Upper lobe of right lung (tissue), 1 donor: ENCODE measurements at regions not wholly inside any gene's neighbourhood (a gene's known extent, or its start where the extent isn't known, plus 50 kb on each side); places are given as distances from the start of the nearest gene placed in this dataset.

Source experiments
- ATAC-seq: fragments of 200-7000 bp; cut with Tn5 transposase; one replicate; pipeline ENCODE4 v1.9.1; 2020; ENCODE audit warnings: mild to moderate bottlenecking, moderate library complexity
- DNase-seq: peaks from one replicate; pipeline ENCODE4 v3.0.0-alpha.2; 2020
- H3K27ac ChIP-seq: fragments of 200-600 bp; one replicate; pipeline ENCODE4 v1.8.0; 2022
- H3K27me3 ChIP-seq: fragments of 200-600 bp; one replicate; pipeline ENCODE4 v1.8.0; 2022; ENCODE audit warnings: mild to moderate bottlenecking
- H3K36me3 ChIP-seq: fragments of 200-600 bp; one replicate; pipeline ENCODE4 v1.8.0; 2022
- H3K4me1 ChIP-seq: fragments of 200-600 bp; one replicate; pipeline ENCODE4 v1.8.0; 2022
- H3K4me3 ChIP-seq: fragments of 200-600 bp; one replicate; pipeline ENCODE4 v1.8.0; 2022; ENCODE audit warnings: mild to moderate bottlenecking
- H3K9me3 ChIP-seq: fragments of 200-600 bp; one replicate; pipeline ENCODE4 v1.8.0; 2022
- intact Hi-C: fragments of 100-400 bp; cut with DNase I; formaldehyde crosslinking; loops from one replicate; pipeline ENCODE4 v1.11.0; 2022
- TF ChIP-seq, protein P1 (sequence below): fragments of 200-600 bp; IDR thresholded peaks from one replicate; pipeline ENCODE4 v1.8.0; 2022; ENCODE audit warnings: antibody characterized with exemption
- donor health status: DM: no; HTN: yes; CAD: no; lungs with severe emphysema.

- TF ChIP-seq, protein P1, sequence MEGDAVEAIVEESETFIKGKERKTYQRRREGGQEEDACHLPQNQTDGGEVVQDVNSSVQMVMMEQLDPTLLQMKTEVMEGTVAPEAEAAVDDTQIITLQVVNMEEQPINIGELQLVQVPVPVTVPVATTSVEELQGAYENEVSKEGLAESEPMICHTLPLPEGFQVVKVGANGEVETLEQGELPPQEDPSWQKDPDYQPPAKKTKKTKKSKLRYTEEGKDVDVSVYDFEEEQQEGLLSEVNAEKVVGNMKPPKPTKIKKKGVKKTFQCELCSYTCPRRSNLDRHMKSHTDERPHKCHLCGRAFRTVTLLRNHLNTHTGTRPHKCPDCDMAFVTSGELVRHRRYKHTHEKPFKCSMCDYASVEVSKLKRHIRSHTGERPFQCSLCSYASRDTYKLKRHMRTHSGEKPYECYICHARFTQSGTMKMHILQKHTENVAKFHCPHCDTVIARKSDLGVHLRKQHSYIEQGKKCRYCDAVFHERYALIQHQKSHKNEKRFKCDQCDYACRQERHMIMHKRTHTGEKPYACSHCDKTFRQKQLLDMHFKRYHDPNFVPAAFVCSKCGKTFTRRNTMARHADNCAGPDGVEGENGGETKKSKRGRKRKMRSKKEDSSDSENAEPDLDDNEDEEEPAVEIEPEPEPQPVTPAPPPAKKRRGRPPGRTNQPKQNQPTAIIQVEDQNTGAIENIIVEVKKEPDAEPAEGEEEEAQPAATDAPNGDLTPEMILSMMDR, result no peak
- peak; percentile 95 for ATAC-seq
- no peaks in the 10 kb centered on the region for H3K9me3 ChIP-seq
- peaks cover 3% of the 10 kb centered on the region for H3K27me3 ChIP-seq
- DNase-seq, result no peak
- H3K27ac ChIP-seq, result no peak overlapping the region
- H3K4me3 ChIP-seq, result no peak overlapping the region
- intact Hi-C loops, result no loop called here
- no peaks in the 10 kb centered on the region for H3K36me3 ChIP-seq
- H3K4me1 ChIP-seq, result no peaks in the 10 kb centered on the region
Observed at GRCh38 chr22:48198489-48199459, 1436.3 kb downstream of the TBC1D22A start.

DNA sequence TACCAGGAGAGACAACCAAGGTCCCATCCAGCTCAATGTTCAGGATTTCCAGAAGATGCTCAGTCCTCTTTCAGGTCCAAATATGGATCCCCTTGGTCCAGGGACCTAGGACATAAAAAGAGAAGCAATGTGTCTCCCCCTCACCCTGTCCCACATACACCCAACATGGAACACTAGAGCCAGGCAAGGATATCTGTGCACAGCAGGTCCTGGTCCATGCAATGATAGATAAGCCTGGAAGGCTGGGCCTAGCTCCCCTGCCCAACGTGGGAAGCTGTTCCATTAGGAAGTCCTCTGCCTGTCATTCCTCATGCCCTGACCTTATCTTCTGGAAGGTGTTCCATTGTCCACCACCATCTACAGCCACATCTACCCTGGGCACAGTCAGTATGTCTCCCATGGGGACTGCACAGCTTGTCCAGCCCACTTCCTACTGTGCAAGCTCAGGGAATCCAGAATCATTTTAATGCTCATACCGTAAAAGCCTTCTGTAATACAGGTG, 1434.8 kb downstream of the TBC1D22A start:
- intact Hi-C loops, result no loop called here
- Histone ChIP-seq H3K27me3 (peaks cover 1% of the 10 kb centered on the region), H3K9me3 (no peaks in the 10 kb centered on the region), H3K27ac (no peak overlapping the region), H3K4me1 (no peaks in the 10 kb centered on the region), H3K4me3 (no peak overlapping the region), H3K36me3 (no peaks in the 10 kb centered on the region)
- ATAC-seq, result no peak
- DNase-seq, result no peak
- TF ChIP-seq, protein P1, result no peak

- no peak overlapping the region for H3K4me3 ChIP-seq
- no peaks in the 10 kb centered on the region for H3K36me3 ChIP-seq
- no peak overlapping the region for H3K27ac ChIP-seq
- intact Hi-C loops, result no loop called here
- H3K9me3 ChIP-seq, result no peaks in the 10 kb centered on the region
- DNase-seq, result peak; percentile 11
- TF ChIP-seq, protein P1, result no peak
- H3K4me1 ChIP-seq, result no peaks in the 10 kb centered on the region
- H3K27me3 ChIP-seq, result no peaks in the 10 kb centered on the region
- peak; percentile 36 for ATAC-seq
Observed at GRCh38 chr22:48192920-48193319, 1430.5 kb downstream of the TBC1D22A start.

DNA sequence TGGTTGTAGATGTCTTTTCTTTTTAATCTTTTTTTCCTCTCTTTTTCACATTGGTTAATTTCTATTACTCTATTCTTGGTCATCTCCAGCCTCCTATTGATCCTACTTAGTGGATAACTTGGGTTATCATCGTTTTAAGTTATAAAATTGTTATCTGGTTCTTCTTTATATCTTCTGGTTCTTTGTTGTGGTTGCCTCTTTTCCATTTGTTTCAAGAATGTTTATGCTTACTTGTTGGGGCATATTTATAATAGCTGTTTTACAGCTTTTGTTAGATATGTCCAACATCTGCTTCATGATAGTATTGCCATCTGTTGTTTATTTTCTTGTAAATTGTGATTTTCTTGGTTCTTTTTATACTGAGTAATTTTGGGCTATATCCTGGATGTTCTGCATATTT, 1429.6 kb downstream of the TBC1D22A start:
- H3K36me3 ChIP-seq, result no peaks in the 10 kb centered on the region
- intact Hi-C loops, result no loop called here
- no peak overlapping the region for H3K4me3 ChIP-seq
- H3K27ac ChIP-seq, result no peak overlapping the region
- no peaks in the 10 kb centered on the region for H3K9me3 ChIP-seq
- TF ChIP-seq, protein P1, result no peak
- no peaks in the 10 kb centered on the region for H3K27me3 ChIP-seq
- DNase-seq (no peak), ATAC-seq (no peak)
- H3K4me1 ChIP-seq, result no peaks in the 10 kb centered on the region

DNA sequence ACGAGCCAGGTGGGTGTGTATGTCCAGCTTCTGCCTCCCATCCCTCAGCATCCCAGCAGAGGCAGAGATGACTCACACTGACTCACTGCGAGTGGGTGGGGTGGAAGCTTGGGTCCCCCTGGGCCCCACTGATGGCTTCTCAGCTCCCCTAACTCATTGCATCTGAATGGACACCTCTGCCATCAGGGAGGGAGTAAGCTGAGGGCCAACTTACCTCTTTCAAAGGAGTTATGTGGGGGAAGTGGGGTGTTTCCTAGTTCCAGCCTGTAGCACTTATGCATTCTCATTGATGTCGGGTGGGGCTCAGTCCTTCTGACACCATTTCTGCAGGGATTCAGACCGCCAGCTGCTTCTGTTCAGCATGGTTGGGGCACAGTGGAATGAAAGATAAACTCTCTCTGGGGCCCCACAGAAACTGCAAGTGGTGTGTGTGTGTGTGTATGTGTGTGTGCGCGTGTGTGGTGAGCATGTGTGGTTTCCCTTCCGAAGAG, 1425.8 kb downstream of the TBC1D22A start:
- no peak overlapping the region for H3K4me3 ChIP-seq
- H3K4me1 ChIP-seq, result no peaks in the 10 kb centered on the region
- H3K36me3 ChIP-seq, result no peaks in the 10 kb centered on the region
- no peaks in the 10 kb centered on the region for H3K27me3 ChIP-seq
- ATAC-seq (no peak), DNase-seq (no peak)
- H3K9me3 ChIP-seq, result no peaks in the 10 kb centered on the region
- intact Hi-C loops, result no loop called here
- no peak overlapping the region for H3K27ac ChIP-seq
- TF ChIP-seq, protein P1, result no peak
